BJ (cell line): ENCODE measurements at regions not wholly inside any gene's neighbourhood (a gene's known extent, or its start where the extent isn't known, plus 50 kb on each side); places are given as distances from the start of the nearest gene placed in this dataset.

Experiments used
- CTCF ChIA-PET: fragments of 350-600 bp; formaldehyde crosslinking; extraction: SDS; loops from one replicate; lab custom pipeline; 2021; ENCODE audit warnings: antibody characterized with exemption, inconsistent platforms; lab: Yijun Ruan, JAX
- POLR2A ChIA-PET: fragments of 300-600 bp; sonication (Branson Sonifier 250); formaldehyde crosslinking; extraction: SDS; loops from one replicate; lab custom pipeline; 2021; ENCODE audit warnings: antibody characterized with exemption; lab: Charles Lee
- DNase-seq: peaks from one replicate; pipeline ENCODE4 v3.0.0-alpha.2; 2011; ENCODE audit warnings: low read depth
- H3K27me3 ChIP-seq: 2 replicates; pipeline ENCODE4 v1.6.0; 2011; ENCODE audit warnings: low read length; ENCODE audit not compliant: control insufficient read depth, insufficient read depth
- H3K36me3 ChIP-seq: 2 replicates; pipeline ENCODE4 v1.5.1; 2011; ENCODE audit warnings: low read length; ENCODE audit not compliant: control insufficient read depth, insufficient read depth
- H3K4me3 ChIP-seq: 2 replicates; pipeline ENCODE4 v1.5.1; 2011; ENCODE audit warnings: low read depth, mild to moderate bottlenecking, control low read depth, low read length
- CTCF ChIP-seq: IDR thresholded peaks from 2 replicates; pipeline ENCODE4 v1.5.1; 2011; ENCODE audit warnings: low read depth, mild to moderate bottlenecking, control low read depth, inconsistent platforms, low read length, moderate library complexity; ENCODE audit not compliant: insufficient read depth

GRCh38 chr9:1738511-1739100, 276.5 kb upstream of the SMARCA2 start:
- ChIA-PET POLR2A (no interaction called here), CTCF (no interaction called here)
- no peaks in the 10 kb centered on the region for H3K36me3 ChIP-seq
- H3K4me3 ChIP-seq = no peak overlapping the region
- no peaks in the 10 kb centered on the region for H3K27me3 ChIP-seq
- DNase-seq = no peak
- TF ChIP-seq CTCF = no peak

- Histone ChIP-seq H3K36me3 (no peaks in the 10 kb centered on the region), H3K4me3 (no peak overlapping the region), H3K27me3 (no peaks in the 10 kb centered on the region)
- ChIA-PET POLR2A (no interaction called here), CTCF (no interaction called here)
- DNase-seq = no peak
- no peak for TF ChIP-seq CTCF
Observed at GRCh38 chr9:1743121-1743960, 271.8 kb upstream of the SMARCA2 start.

DNA sequence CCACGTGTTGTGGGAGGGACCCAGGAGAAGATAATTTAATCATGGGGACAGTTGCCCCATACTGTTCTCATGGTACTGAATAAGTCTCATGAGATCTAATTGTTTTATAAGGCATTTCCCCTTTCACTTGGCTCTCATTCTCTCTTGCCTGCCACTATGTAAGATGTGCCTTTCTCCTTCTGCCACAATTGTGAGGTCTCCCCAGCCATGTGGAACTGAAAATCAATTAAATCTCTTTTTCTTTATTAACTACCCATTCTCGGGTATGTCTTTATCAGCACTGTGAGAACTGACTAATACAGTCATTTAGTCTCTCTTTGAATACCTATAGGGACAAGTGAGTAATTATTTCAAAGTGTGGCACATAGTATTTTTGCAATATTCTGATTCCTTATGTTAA, 269.2 kb upstream of the SMARCA2 start:
- ChIA-PET CTCF (interaction anchor here (0.7 kb wide), 1 partner anchor 12 kb away, joined by 3 read pairs; no protein-coding TSS in a partner anchor), POLR2A (no interaction called here)
- no peak overlapping the region for H3K4me3 ChIP-seq
- DNase-seq = no peak
- no peak for TF ChIP-seq CTCF
- no peaks in the 10 kb centered on the region for H3K27me3 ChIP-seq
- no peaks in the 10 kb centered on the region for H3K36me3 ChIP-seq

DNA sequence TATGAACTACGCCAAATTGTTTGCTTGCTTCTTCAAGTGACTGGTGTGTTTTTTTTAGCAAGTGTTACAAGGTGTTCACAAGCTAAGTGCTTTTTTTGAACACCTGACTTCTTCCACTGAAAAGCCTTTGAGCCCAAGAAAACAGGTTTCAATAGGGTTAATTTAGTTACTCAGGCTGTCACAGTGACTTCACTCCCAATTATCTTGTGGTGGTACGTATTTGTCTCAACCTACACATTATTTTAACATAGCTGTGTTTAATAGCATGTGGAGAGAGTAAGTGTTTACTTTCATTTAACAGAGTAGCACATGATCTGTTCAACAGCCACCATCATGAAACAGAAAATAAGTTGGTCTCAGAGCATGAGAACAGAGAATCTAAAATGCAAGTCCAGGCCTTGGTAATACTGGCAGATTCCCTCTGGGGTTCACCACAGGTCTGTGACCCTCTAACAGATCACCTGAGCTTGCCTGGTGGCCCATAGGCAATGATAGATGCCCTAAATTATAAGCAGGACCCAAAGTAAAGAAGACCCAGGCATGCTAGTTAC, 267.7 kb upstream of the SMARCA2 start:
- no peak for TF ChIP-seq CTCF
- ChIA-PET POLR2A (no interaction called here), CTCF (no interaction called here)
- Histone ChIP-seq H3K36me3 (no peaks in the 10 kb centered on the region), H3K4me3 (no peak overlapping the region), H3K27me3 (no peaks in the 10 kb centered on the region)
- no peak for DNase-seq

GRCh38 chr9:1748407-1748806, 266.7 kb upstream of the SMARCA2 start:
- no peak for DNase-seq
- ChIA-PET CTCF (no interaction called here), POLR2A (no interaction called here)
- no peaks in the 10 kb centered on the region for H3K27me3 ChIP-seq
- H3K4me3 ChIP-seq = no peak overlapping the region
- H3K36me3 ChIP-seq = no peaks in the 10 kb centered on the region
- no peak for TF ChIP-seq CTCF
